Vagina (tissue), 2 donors: ENCODE measurements at regions not wholly inside any gene's neighbourhood (a gene's known extent, or its start where the extent isn't known, plus 50 kb on each side); places are given as distances from the start of the nearest gene placed in this dataset.

Source experiments
- POLR2A ChIP-seq, 2 donors: fragments of 450-650 bp; IDR thresholded peaks; one replicate each; pipeline ENCODE4 v1.6.1; 2017; ENCODE audit warnings: antibody characterized with exemption in 2 of 2, mild to moderate bottlenecking in 2 of 2, moderate library complexity in 2 of 2
- POLR2AphosphoS5 ChIP-seq, 2 donors: sonication (generic); formaldehyde crosslinking; IDR thresholded peaks; one replicate each; pipeline ENCODE4 v1.9.0; 2017; ENCODE audit warnings: antibody characterized with exemption in 2 of 2, mild to moderate bottlenecking in 2 of 2, low read depth in 1 of 2; ENCODE audit not compliant: insufficient read depth in 1 of 2
- TF ChIP-seq, protein P1 (sequence below), 3 experiments: fragments of 450-650 bp in 2 of 3; fragments of 200-600 bp in 1 of 3; sonication (generic) in 1 of 3; IDR thresholded peaks; one replicate each; pipeline ENCODE4 v1.5.1; 2017 to 2019; ENCODE audit warnings: antibody characterized with exemption in 3 of 3, mild to moderate bottlenecking in 2 of 3, moderate library complexity in 2 of 3

DNA sequence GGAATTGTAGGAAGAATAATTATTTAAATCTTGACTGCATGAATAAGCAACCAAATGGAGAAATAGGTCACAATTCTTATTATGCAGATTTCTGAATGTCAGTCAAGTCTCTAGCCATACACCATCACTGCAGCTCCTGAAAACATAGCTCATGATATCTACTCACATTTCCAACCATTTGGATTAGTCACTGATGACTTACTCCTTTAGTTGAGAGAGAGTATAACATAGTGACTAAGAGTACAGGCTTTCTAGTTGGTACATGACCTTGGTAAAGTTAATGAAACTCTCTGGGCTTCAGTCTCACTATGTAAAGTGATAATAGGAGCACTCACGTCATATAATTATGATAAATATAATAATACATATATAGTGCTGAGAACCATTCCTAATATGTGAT is 265.2 kb downstream of the KCNA4 start:
- TF ChIP-seq, protein P1, sequence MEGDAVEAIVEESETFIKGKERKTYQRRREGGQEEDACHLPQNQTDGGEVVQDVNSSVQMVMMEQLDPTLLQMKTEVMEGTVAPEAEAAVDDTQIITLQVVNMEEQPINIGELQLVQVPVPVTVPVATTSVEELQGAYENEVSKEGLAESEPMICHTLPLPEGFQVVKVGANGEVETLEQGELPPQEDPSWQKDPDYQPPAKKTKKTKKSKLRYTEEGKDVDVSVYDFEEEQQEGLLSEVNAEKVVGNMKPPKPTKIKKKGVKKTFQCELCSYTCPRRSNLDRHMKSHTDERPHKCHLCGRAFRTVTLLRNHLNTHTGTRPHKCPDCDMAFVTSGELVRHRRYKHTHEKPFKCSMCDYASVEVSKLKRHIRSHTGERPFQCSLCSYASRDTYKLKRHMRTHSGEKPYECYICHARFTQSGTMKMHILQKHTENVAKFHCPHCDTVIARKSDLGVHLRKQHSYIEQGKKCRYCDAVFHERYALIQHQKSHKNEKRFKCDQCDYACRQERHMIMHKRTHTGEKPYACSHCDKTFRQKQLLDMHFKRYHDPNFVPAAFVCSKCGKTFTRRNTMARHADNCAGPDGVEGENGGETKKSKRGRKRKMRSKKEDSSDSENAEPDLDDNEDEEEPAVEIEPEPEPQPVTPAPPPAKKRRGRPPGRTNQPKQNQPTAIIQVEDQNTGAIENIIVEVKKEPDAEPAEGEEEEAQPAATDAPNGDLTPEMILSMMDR (IDR thresholded peaks at IDR 0.05), result no peak
- TF ChIP-seq POLR2A (IDR thresholded peaks at IDR 0.05) (no peak), POLR2AphosphoS5 (IDR thresholded peaks at IDR 0.05; ENCODE audit: insufficient read depth in 1 of 2, low read depth in 1 of 2) (no peak)
